ENCODE measurements at regions not wholly inside any gene's neighbourhood (a gene's known extent, or its start where the extent isn't known, plus 50 kb on each side); places are given as distances from the start of the nearest gene placed in this dataset.

GRCh38 chr9:27747450-27747849 is 174.2 kb upstream of the C9orf72 start:
- Histone ChIP-seq H3K4me3 (replicated peaks in 1 of 3; ENCODE audit: insufficient read depth in 1 of 3, low read depth in 1 of 3, low read length in 3 of 3) (no peak overlapping the region), H3K4me1 (ENCODE audit: control insufficient read depth, extremely low read depth, insufficient read depth, low read length) (no peaks in the 10 kb centered on the region), H3K36me3 (ENCODE audit: control insufficient read depth in 2 of 2, extremely low read depth in 1 of 2, insufficient read depth in 2 of 2, low read length in 2 of 2) (no peaks in the 10 kb centered on the region), H3K27ac (ENCODE audit: insufficient read depth, low read depth, low read length) (no peak overlapping the region), H4K20me1 (replicated peaks; ENCODE audit: control insufficient read depth, extremely low read depth, insufficient read depth, low read length) (no peaks in the 10 kb centered on the region), H3K4me2 (ENCODE audit: insufficient read depth, low read length) (no peak overlapping the region), H3K9me1 (replicated peaks; ENCODE audit: control insufficient read depth, extremely low read depth, insufficient read depth, low read length) (no peaks in the 10 kb centered on the region), H3K9me3 (replicated peaks; ENCODE audit: control insufficient read depth, insufficient read depth, low read length) (no peaks in the 10 kb centered on the region), H3K79me2 (ENCODE audit: control insufficient read depth, insufficient read depth, low read length) (no peaks in the 10 kb centered on the region), H3K9ac (replicated peaks; ENCODE audit: extremely low read depth, insufficient read depth, low read length) (no peak overlapping the region), H2AFZ (ENCODE audit: low read depth, low read length) (no peak overlapping the region), H3K27me3 (ENCODE audit: control insufficient read depth in 2 of 2, insufficient read depth in 2 of 2, low read length in 2 of 2) (no peaks in the 10 kb centered on the region)
- no TSS peak for BruUV-seq (replicated peaks)
- ChIA-PET CTCF (no interaction called here), POLR2A (no interaction called here)
- intact Hi-C loops (cut with micrococcal nuclease), result no loop called here
- dilution Hi-C loops (cut with MboI; ENCODE audit: extremely low pct_ligation_motif_present, low sequenced_read_pairs), result no loop called here
- DNase-seq (ENCODE audit: low read depth, low spot score), result no peak
- TF ChIP-seq JUN (IDR thresholded peaks at IDR 0.05; ENCODE audit: borderline replicate concordance, insufficient read depth, insufficient read length, low read depth) (no peak), FOS (IDR thresholded peaks at IDR 0.05; ENCODE audit: borderline replicate concordance, insufficient read depth, low read length) (no peak), MYC (IDR thresholded peaks at IDR 0.05; ENCODE audit: low read depth, low read length) (no peak), EZH2 (IDR thresholded peaks at IDR 0.05; ENCODE audit: borderline replicate concordance, low read depth, low read length, severe bottlenecking) (no peak), POLR2A (IDR thresholded peaks at IDR 0.05; ENCODE audit: low read depth, low read length) (no peak), POLR2AphosphoS5 (IDR thresholded peaks at IDR 0.05; ENCODE audit: insufficient read depth, low read depth, low read length) (no peak), GATA2 (IDR thresholded peaks at IDR 0.05; ENCODE audit: insufficient read depth, insufficient read length, low read depth, low read length) (no peak)
- TF ChIP-seq, protein P1, sequence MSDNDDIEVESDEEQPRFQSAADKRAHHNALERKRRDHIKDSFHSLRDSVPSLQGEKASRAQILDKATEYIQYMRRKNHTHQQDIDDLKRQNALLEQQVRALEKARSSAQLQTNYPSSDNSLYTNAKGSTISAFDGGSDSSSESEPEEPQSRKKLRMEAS (IDR thresholded peaks at IDR 0.05; ENCODE audit: insufficient read depth, insufficient read length), result no peak
- TF ChIP-seq, protein P2, sequence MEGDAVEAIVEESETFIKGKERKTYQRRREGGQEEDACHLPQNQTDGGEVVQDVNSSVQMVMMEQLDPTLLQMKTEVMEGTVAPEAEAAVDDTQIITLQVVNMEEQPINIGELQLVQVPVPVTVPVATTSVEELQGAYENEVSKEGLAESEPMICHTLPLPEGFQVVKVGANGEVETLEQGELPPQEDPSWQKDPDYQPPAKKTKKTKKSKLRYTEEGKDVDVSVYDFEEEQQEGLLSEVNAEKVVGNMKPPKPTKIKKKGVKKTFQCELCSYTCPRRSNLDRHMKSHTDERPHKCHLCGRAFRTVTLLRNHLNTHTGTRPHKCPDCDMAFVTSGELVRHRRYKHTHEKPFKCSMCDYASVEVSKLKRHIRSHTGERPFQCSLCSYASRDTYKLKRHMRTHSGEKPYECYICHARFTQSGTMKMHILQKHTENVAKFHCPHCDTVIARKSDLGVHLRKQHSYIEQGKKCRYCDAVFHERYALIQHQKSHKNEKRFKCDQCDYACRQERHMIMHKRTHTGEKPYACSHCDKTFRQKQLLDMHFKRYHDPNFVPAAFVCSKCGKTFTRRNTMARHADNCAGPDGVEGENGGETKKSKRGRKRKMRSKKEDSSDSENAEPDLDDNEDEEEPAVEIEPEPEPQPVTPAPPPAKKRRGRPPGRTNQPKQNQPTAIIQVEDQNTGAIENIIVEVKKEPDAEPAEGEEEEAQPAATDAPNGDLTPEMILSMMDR (IDR thresholded peaks at IDR 0.05; ENCODE audit: extremely low read depth in 1 of 2, insufficient read depth in 1 of 2, low read depth in 1 of 2, low read length in 2 of 2), result no peak
- FAIRE-seq, result no peak
